H1 (cell line): ENCODE measurements at regions not wholly inside any gene's neighbourhood (a gene's known extent, or its start where the extent isn't known, plus 50 kb on each side); places are given as distances from the start of the nearest gene placed in this dataset.

ENCODE experiments used
- CTCF ChIA-PET: fragments of 300-600 bp; sonication (Branson Sonifier 250); formaldehyde crosslinking; loops from one replicate; lab custom pipeline; 2021; ENCODE audit not compliant: partially characterized antibody; lab: Charles Lee
- POLR2A ChIA-PET: fragments of 300-600 bp; sonication (Branson Sonifier 250); formaldehyde crosslinking; loops from one replicate; lab custom pipeline; 2021; ENCODE audit warnings: inconsistent platforms; ENCODE audit not compliant: partially characterized antibody; lab: Charles Lee
- DNase-seq, 2 experiments: peaks; one replicate each; pipeline versions ENCODE4 v3.0.0 to v3.0.0-alpha.2; 2010 to 2022; ENCODE audit warnings: low spot score in 2 of 2, low read depth in 1 of 2, mixed read lengths in 1 of 2
- FAIRE-seq: peaks from 2 replicates; lab custom pipeline; 2011; peaks lifted over from hg19 to GRCh38; lab: Jason Lieb, UNC
- H2AFZ ChIP-seq: 2 replicates; pipeline ENCODE4 v1.8.1; 2012; ENCODE audit warnings: low read length, inconsistent platforms
- H2AK5ac ChIP-seq: 2 replicates; pipeline ENCODE4 v1.6.1; 2013; ENCODE audit warnings: low read depth, low read length
- H2BK120ac ChIP-seq: replicated peaks from 2 replicates; pipeline ENCODE3; 2013; ENCODE audit warnings: low read depth, low read length, inconsistent platforms
- H2BK12ac ChIP-seq: 2 replicates; pipeline ENCODE4 v1.6.1; 2013; ENCODE audit warnings: low read depth, low read length
- H2BK15ac ChIP-seq: 2 replicates; pipeline ENCODE4 v1.6.1; 2013; ENCODE audit warnings: low read length
- H2BK20ac ChIP-seq: 2 replicates; pipeline ENCODE4 v1.6.1; 2013; ENCODE audit warnings: low read length
- H2BK5ac ChIP-seq: 2 replicates; pipeline ENCODE4 v1.6.1; 2013; ENCODE audit warnings: low read depth, low read length
- H3K14ac ChIP-seq: 2 replicates; pipeline ENCODE4 v1.6.1; 2013; ENCODE audit warnings: inconsistent platforms; ENCODE audit not compliant: insufficient read length
- H3K18ac ChIP-seq: 2 replicates; pipeline ENCODE4 v1.6.1; 2013; ENCODE audit warnings: low read length; ENCODE audit errors: extremely low read depth
- H3K23ac ChIP-seq: 2 replicates; pipeline ENCODE4 v1.6.1; 2013; ENCODE audit warnings: inconsistent platforms; ENCODE audit not compliant: insufficient read length
- H3K23me2 ChIP-seq: 2 replicates; pipeline ENCODE4 v1.6.1; 2013; ENCODE audit warnings: low read depth, low read length
- H3K27ac ChIP-seq: 2 replicates; pipeline ENCODE4 v1.6.1; 2011; ENCODE audit warnings: low read depth, low read length, inconsistent platforms
- H3K27me3 ChIP-seq, 4 experiments: replicated peaks in 1 of 4; 1 replicate in 1 of 4; 2 replicates in 3 of 4; pipeline versions ENCODE4 v1.6.1 to v1.8.1; 2011 to 2013; ENCODE audit warnings: low read length in 3 of 4, mild to moderate bottlenecking in 3 of 4, inconsistent platforms in 2 of 4, mixed read lengths in 2 of 4, moderate library complexity in 1 of 4; ENCODE audit not compliant: control insufficient read depth in 3 of 4, insufficient read depth in 3 of 4; ENCODE audit errors: extremely low read depth in 1 of 4
- H3K36me3 ChIP-seq, 4 experiments: 2 replicates each; pipeline versions ENCODE4 v1.6.1 to v1.8.1; 2011 to 2013; ENCODE audit warnings: mild to moderate bottlenecking in 4 of 4, low read length in 3 of 4, moderate library complexity in 2 of 4, control low read depth in 1 of 4, inconsistent platforms in 1 of 4; ENCODE audit not compliant: insufficient read depth in 4 of 4, control insufficient read depth in 2 of 4
- H3K4ac ChIP-seq: replicated peaks from 2 replicates; pipeline ENCODE3; 2013; ENCODE audit warnings: low read length, low read depth, mixed read lengths, inconsistent platforms; ENCODE audit not compliant: insufficient read length
- H3K4me1 ChIP-seq, 4 experiments: replicated peaks in 1 of 4; 1 replicate in 1 of 4; 2 replicates in 3 of 4; pipeline versions ENCODE4 v1.6.1 to v1.8.1; 2011 to 2013; ENCODE audit warnings: low read length in 3 of 4, inconsistent platforms in 2 of 4, mixed read lengths in 1 of 4; ENCODE audit not compliant: insufficient read depth in 4 of 4, control insufficient read depth in 3 of 4
- H3K4me2 ChIP-seq, 2 experiments: 2 replicates each; pipeline versions ENCODE4 v1.6.1 to v1.8.1; 2011 to 2013; ENCODE audit warnings: low read depth in 2 of 2, low read length in 2 of 2, control low read depth in 1 of 2, inconsistent platforms in 1 of 2, mild to moderate bottlenecking in 1 of 2; ENCODE audit not compliant: insufficient read depth in 1 of 2
- H3K4me3 ChIP-seq, 4 experiments: fragments of 200-600, 300-600 bp in 1 of 4; sonication (generic), shearing (Covaris generic), sonication (Bioruptor Twin) in 1 of 4; 2 replicates each; pipeline versions ENCODE4 v1.5.1 to v1.8.1; 2011 to 2016; ENCODE audit warnings: low read length in 4 of 4, low read depth in 3 of 4, control low read depth in 2 of 4, inconsistent platforms in 2 of 4, mild to moderate bottlenecking in 2 of 4, mixed read lengths in 1 of 4, moderate library complexity in 1 of 4; ENCODE audit not compliant: insufficient read depth in 2 of 4; ENCODE audit errors: extremely low read depth in 1 of 4
- H3K56ac ChIP-seq: replicated peaks from 2 replicates; pipeline ENCODE3; 2013; ENCODE audit warnings: low read depth, mild to moderate bottlenecking, mixed read lengths, low read length, inconsistent platforms; ENCODE audit not compliant: insufficient read length
- H3K79me1 ChIP-seq: 2 replicates; pipeline ENCODE4 v1.6.1; 2013; ENCODE audit warnings: low read depth, low read length, control low read depth
- H3K79me2 ChIP-seq, 2 experiments: 2 replicates each; pipeline versions ENCODE4 v1.6.1 to v1.8.1; 2012 to 2013; ENCODE audit warnings: low read length in 2 of 2, mild to moderate bottlenecking in 2 of 2, inconsistent platforms in 1 of 2; ENCODE audit not compliant: insufficient read depth in 2 of 2, control insufficient read depth in 1 of 2
- H3K9ac ChIP-seq, 4 experiments: replicated peaks in 1 of 4; 1 replicate in 1 of 4; 2 replicates in 3 of 4; pipeline versions ENCODE4 v1.6.1 to v1.8.1; 2011 to 2013; ENCODE audit warnings: low read depth in 3 of 4, low read length in 3 of 4, control low read depth in 2 of 4, mild to moderate bottlenecking in 2 of 4, moderate library complexity in 2 of 4, inconsistent platforms in 1 of 4; ENCODE audit errors: extremely low read depth in 1 of 4
- H3K9me3 ChIP-seq, 2 experiments: 2 replicates each; pipeline versions ENCODE4 v1.6.1 to v1.8.1; 2012 to 2013; ENCODE audit warnings: mild to moderate bottlenecking in 2 of 2, moderate library complexity in 2 of 2, control low read depth in 1 of 2, inconsistent platforms in 1 of 2, low read depth in 1 of 2, low read length in 1 of 2, mixed read lengths in 1 of 2; ENCODE audit not compliant: insufficient read depth in 2 of 2
- H4K20me1 ChIP-seq, 2 experiments: replicated peaks in 1 of 2; 2 replicates each; pipeline versions ENCODE3 to v1.8.1; 2011 to 2013; ENCODE audit warnings: inconsistent platforms in 2 of 2, low read length in 2 of 2, mild to moderate bottlenecking in 1 of 2; ENCODE audit not compliant: insufficient read depth in 2 of 2, control insufficient read depth in 1 of 2
- H4K5ac ChIP-seq: 2 replicates; pipeline ENCODE4 v1.6.1; 2013; ENCODE audit warnings: low read length, low read depth, mixed read lengths, inconsistent platforms; ENCODE audit not compliant: insufficient read length
- H4K8ac ChIP-seq: 2 replicates; pipeline ENCODE4 v1.8.0; 2013; ENCODE audit warnings: mild to moderate bottlenecking, moderate library complexity, low read length, inconsistent platforms; ENCODE audit not compliant: insufficient read depth; ENCODE audit errors: extremely low read depth
- H4K91ac ChIP-seq: replicated peaks from 2 replicates; pipeline ENCODE3; 2013; ENCODE audit warnings: low read length, mixed read lengths, inconsistent platforms; ENCODE audit not compliant: insufficient read length
- EZH2 ChIP-seq: fragments of 200-600 bp; sonication (generic); IDR thresholded peaks from 2 replicates; pipeline ENCODE4 v1.7.1; 2012; ENCODE audit warnings: low read depth, mild to moderate bottlenecking, moderate library complexity, low read length, inconsistent platforms; ENCODE audit not compliant: severe bottlenecking
- KDM1A ChIP-seq: fragments of 200-600, 300-600 bp; sonication (generic); IDR thresholded peaks from 2 replicates; pipeline ENCODE4 v1.7.1; 2016; ENCODE audit warnings: mild to moderate bottlenecking, low read length, borderline replicate concordance
- NANOG ChIP-seq: IDR thresholded peaks from 2 replicates; pipeline ENCODE4 v1.6.1; 2011; ENCODE audit warnings: low read length, low read depth, mild to moderate bottlenecking, inconsistent platforms; ENCODE audit not compliant: insufficient read depth, poor library complexity, severe bottlenecking
- RNF2 ChIP-seq: fragments of 200-900, 300-1000 bp; sonication (generic); IDR thresholded peaks from 2 replicates; pipeline ENCODE4 v1.7.1; 2016; ENCODE audit warnings: borderline replicate concordance, low read depth, mild to moderate bottlenecking, antibody characterized with exemption, low read length; ENCODE audit not compliant: poor library complexity, severe bottlenecking; ENCODE audit errors: missing control alignments
- SIRT6 ChIP-seq: IDR thresholded peaks from one replicate; pipeline ENCODE4 v1.7.1; 2012; ENCODE audit warnings: low read length, inconsistent platforms
- SIX5 ChIP-seq: IDR thresholded peaks from 2 replicates; pipeline ENCODE4 v1.6.1; 2011; ENCODE audit warnings: mild to moderate bottlenecking, low read depth, low read length
- TAF1 ChIP-seq: IDR thresholded peaks from 2 replicates; pipeline ENCODE4 v1.6.1; 2011; ENCODE audit warnings: mild to moderate bottlenecking, low read depth, low read length
- ZNF274 ChIP-seq: IDR thresholded peaks from 2 replicates; pipeline ENCODE4 v1.7.0; 2012; ENCODE audit warnings: low read length, borderline replicate concordance; ENCODE audit errors: extremely low read depth
- WGBS, 2 experiments: shearing (Covaris generic) in 1 of 2; methylation state at CpG; one replicate each; pipeline versions ENCODE4 v1.1.6 to v1.1.7; 2013 to 2015; ENCODE audit warnings: low lambda C conversion rate in 2 of 2, mixed read lengths in 2 of 2, inconsistent platforms in 1 of 2, low coverage in 1 of 2, missing lambda C conversion rate in 1 of 2; ENCODE audit not compliant: insufficient replicate concordance in 2 of 2, insufficient coverage in 1 of 2, insufficient read length in 1 of 2; ENCODE audit errors: extremely low coverage in 1 of 2, missing lambda C conversion rate in 1 of 2; 5-methylcytosine and 5-hydroxymethylcytosine counted together

DNA sequence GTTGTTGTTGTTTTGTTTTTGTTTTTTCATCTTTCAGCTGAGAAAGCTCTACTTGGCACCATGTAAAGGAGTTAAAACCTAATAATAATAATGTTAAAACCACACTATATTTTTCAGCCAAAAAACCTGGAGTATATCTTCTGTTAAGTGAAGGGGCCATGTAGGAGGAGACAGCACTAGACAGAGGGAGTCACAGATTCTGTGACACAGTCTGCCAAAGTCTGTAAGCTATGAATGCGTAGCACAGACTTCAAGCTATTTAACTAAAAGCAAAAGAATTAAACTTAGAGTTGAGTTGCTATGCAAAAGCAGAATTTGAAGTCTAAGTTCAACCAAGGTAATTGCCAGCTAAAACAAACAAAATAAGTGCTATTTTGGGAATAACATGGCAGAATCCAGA, 296.0 kb upstream of the COL8A1 start:
- Histone ChIP-seq H2BK5ac (no peak overlapping the region), H3K23me2 (no peaks in the 10 kb centered on the region), H4K5ac (no peak overlapping the region), H3K36me3 (no peaks in the 10 kb centered on the region), H2BK120ac (no peak overlapping the region), H2BK12ac (no peak overlapping the region), H3K27me3 (no peaks in the 10 kb centered on the region), H3K4me1 (no peaks in the 10 kb centered on the region), H3K18ac (no peak overlapping the region), H3K79me2 (no peaks in the 10 kb centered on the region), H3K4me3 (no peak overlapping the region), H4K91ac (no peak overlapping the region), H3K9me3 (no peaks in the 10 kb centered on the region), H2BK20ac (no peak overlapping the region), H4K20me1 (no peaks in the 10 kb centered on the region), H3K4ac (no peak overlapping the region), H3K4me2 (no peak overlapping the region), H4K8ac (no peak overlapping the region), H2BK15ac (no peak overlapping the region), H3K14ac (no peak overlapping the region), H2AFZ (no peak overlapping the region), H3K56ac (no peak overlapping the region), H3K9ac (no peak overlapping the region), H3K23ac (no peak overlapping the region), H3K27ac (no peak overlapping the region), H3K79me1 (no peaks in the 10 kb centered on the region), H2AK5ac (no peak overlapping the region)
- TF ChIP-seq KDM1A, result no peak
- no peak for TF ChIP-seq SIRT6
- TF ChIP-seq RNF2, result no peak
- TF ChIP-seq NANOG, result no peak
- TF ChIP-seq EZH2, result no peak
- no peak for TF ChIP-seq TAF1
- no peak for TF ChIP-seq ZNF274
- TF ChIP-seq SIX5, result no peak
- DNase-seq (no peak), FAIRE-seq (no peak)
- POLR2A ChIA-PET, result no interaction called here
- CTCF ChIA-PET, result interaction anchor here (1.2 to 1.6 kb wide), 2 partner anchors 157 to 228 kb away, joined by 3 to 4 read pairs; no protein-coding TSS in a partner anchor
- 93% methylated on average over 1 of the region's 1 CpG; no CpG with 5 or more reads in 1 of the 2 experiments for WGBS, 2 experiments
